CD4-positive, alpha-beta T cell treated with Interleukin-4 for 4 hours (primary cell): ENCODE measurements at regions not wholly inside any gene's neighbourhood (a gene's known extent, or its start where the extent isn't known, plus 50 kb on each side); places are given as distances from the start of the nearest gene placed in this dataset.
"Not testable (repeated sequence)": the region's sequence is repeated elsewhere in the genome, so short reads cannot be mapped to it uniquely, and the experiment has no call there.

Experiments
- DNase-seq: peaks from one replicate; pipeline ENCODE4 v3.0.0-alpha.2; 2020

DNA sequence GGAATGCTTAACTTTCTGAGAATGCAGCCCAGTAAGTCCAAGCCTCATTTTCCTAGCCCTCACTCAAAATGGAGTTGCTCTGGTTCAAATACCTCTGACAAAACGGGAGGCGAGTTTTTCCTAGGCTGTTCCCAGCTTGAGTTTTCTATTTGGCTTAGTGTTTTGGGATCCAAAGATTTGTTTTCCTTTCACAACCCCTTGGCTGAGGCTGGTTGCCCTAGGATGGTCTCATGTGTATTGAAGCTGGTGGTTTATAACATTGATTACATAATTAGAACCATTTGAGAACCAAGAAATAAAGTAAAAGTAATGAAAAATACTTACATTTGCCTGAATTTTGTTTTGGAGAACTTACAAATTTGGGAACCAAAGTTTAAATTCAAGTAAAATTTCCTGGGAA lies 611.1 kb upstream of the LUZP2 start:
- DNase-seq = no peak

DNA sequence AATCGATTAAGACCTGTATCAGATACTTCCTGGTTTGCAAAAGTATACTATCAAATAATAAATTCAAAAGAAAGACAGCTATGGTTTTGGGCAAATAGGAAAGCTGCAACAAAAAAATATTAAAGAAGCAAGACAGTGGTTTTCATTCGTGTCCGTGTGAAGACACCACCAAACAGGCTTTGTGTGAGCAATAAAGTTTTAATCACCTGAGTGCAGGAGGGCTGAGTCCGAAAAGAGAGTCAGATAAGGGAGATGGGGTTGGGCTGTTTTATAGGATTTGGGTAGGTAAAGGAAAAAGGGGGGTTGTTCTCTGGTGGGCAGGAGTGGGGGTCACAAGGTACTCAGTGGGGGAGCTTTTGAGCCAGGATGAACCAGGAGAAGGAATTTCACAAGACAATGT lies 609.7 kb upstream of the LUZP2 start:
- not testable (repeated sequence) for DNase-seq

DNA sequence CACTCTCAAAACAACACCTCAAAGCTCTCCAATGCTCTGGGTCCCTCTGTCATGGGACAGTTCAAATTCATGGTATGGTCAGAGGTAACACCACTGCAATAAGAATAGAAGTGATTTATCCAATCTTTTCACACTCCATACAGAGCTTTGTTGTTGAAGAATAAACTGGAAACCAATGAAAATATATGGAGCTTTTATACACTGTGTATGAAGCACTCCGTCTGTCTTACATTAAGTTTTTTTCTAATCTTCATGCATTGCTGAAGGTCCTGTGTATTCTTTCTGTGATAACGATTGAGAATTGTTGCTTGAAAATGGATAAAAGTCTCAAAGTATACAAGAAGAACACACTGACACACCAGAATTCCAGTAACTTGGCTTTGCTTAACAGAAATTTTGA lies 603.7 kb upstream of the LUZP2 start:
- no peak for DNase-seq

DNA sequence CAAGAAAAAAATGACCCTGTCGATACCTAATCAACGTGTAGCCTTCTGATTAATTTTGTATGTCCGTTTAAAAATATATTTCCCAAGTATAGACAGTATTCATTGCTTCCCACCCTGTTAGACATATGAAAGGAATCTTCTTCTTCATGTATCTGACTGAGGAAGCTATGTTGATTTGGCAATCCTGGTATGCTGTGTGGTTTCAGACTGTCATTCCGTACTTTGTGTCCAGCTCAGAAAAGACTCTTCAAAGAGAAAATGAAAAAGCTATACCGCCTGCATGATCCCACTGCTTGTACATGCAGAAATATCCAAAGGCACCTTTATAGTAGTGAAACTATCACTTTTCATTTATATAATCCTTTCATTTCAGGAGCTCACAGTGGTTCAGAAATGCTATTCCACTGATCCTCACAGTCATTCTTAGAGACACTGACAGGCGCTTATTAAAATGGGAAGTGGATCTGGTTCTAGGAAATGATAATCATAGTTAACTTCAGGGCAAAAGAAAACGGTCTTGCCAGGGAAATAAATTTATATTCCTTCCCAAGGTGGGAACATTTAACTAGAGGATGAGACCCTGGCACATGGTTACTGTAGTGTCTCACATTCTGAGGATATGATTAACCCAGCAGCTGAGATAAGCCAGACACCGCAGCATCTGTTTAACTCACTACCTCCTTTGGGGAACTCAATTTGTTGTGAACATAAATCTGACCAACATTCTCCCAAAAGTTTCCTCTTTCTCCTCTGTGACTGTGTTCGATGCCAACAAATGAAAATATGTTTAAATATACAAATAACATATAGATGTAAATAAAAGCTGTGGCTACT lies 599.2 kb upstream of the LUZP2 start:
- no peak for DNase-seq

DNA sequence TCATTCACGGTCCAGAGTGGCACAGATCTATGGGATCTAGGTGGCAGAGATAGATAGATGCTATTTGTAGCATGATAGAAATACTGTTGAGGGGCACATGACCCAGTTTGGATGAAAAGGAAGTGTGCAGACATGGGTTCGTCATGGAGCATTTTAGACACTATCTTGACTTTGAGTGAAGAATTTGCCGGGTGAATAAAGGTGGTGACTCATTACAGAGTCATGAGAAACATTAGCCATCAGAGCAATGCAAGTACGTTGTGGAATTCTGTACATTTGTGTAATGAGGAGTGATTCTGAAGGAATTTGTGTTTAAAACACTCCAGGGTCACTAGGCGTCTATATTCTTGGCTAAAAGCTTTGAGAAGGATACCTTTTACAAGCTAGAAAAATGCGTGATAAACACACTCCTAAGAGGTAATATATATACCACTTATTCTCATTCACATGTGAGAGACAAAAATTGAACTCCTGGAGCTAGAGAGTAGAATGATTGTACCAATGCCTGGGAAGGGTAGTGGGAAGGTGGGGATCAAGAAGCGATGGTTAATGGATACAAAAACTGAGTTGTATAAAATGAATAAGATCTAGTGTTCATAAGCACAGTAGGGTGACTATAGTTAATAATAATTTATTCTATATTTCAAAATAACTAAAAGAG lies 593.7 kb upstream of the LUZP2 start:
- no peak for DNase-seq

DNA sequence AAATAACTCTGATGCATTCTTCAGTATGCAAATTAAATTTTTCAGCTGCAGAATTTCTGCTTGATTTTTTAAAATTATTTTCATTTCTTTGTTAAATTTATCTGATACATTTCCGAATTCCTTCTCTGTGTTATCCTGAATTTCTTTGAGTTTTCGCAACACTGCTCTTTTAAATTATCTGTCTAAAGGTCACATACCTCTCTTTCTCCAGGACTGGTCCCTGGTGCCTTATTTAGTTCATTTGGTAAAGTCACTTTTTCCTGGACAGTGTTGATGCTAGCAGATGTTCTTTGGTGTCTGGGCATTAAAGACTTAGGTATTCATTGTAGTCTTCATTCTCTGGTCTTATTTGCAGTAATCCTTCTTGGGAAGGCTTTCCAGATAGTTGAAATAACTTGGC lies 577.4 kb upstream of the LUZP2 start:
- DNase-seq = no peak

DNA sequence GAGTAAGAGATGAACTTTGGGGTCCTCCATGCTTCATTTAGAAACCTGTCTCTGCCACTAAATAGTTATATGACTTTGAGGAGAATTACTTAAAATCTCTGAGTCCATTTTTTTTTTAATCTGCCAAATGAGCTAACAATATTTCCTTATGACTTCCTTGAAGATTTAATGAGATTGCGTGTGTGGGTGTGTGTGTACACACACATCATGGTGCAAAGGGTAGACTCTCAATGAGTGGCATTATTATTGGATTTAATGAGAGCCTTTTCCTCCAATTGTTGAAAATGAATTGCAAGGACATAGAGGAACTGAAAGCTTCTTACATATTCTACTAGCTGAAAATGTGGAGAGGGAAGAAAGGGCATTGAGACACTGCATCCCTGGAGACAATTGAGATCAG lies 573.5 kb upstream of the LUZP2 start:
- DNase-seq = no peak

DNA sequence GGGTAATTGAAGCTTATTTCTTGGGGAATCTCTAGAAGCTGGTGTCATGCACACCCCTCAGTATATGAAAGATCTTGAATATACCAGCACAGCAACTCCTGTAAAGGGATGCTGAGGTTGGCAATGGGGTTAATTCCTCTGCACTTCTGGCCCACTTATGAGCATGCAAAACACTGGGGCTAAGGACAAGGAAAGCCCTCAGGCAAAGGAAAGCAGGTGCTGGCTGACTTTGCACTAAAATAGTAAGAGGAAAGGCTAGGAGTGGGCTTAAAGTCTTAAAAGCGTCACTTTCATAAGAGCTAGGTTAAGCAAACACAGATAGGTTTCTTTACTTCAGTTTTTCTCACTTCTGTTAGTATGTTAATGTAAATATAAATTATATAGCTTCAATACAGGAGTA lies 572.6 kb upstream of the LUZP2 start:
- no peak for DNase-seq

DNA sequence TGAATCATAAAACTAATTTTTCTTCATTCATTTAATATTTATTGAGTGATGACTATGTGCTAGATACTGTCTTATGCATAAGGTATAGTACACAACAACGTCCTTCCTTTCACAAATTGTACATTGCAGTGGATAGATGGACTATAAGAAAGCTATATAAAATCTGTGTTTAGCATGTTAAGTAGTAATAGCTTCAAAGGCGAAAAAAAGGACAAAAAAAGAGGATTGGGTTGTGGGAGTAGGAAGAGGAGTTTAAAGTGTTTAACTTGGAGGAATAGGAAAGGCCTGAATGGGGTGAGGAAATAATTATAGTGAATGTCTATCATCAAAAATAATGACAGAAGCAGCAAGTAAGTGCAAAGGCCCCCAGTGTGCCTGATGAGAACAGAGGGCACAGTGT lies 565.4 kb upstream of the LUZP2 start:
- no peak for DNase-seq

DNA sequence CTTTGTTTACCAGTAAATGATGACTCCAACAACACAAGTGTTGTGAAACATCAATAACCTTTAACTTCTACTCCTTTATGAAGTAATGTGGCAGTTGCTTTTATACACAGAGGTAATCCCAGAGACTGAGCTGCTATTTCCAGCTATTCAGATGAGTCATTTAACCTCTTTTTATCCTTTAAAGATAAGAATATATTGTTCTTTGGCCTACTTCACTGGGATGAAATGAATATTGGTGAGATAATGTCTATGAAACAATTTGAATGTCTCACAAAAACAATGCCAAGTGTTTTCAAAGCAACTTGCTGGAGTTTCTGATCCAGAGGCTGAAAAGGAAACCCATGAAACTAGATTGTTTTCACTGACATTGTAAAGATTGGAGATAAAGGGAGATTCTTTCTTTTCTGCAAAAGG lies 564.4 kb upstream of the LUZP2 start:
- DNase-seq = no peak

DNA sequence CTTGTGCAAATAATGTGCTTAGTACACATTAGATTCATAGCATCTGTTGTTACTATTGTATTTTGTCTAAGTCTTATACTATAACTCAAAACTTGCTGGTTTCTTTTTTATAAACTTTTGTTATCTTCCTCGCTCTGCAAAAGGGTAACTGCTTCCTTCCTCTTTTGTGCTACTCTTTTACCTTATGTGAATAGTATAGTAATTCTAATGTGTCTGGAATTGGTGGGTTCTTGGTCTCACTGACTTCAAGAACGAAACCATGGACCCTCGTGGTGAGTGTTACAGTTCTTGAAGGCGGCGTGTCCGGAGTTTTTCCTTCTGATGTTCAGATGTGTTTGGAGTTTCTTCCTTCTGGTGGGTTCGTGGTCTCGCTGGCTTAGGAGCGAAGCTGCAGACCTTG lies 563.1 kb upstream of the LUZP2 start:
- DNase-seq = no peak

DNA sequence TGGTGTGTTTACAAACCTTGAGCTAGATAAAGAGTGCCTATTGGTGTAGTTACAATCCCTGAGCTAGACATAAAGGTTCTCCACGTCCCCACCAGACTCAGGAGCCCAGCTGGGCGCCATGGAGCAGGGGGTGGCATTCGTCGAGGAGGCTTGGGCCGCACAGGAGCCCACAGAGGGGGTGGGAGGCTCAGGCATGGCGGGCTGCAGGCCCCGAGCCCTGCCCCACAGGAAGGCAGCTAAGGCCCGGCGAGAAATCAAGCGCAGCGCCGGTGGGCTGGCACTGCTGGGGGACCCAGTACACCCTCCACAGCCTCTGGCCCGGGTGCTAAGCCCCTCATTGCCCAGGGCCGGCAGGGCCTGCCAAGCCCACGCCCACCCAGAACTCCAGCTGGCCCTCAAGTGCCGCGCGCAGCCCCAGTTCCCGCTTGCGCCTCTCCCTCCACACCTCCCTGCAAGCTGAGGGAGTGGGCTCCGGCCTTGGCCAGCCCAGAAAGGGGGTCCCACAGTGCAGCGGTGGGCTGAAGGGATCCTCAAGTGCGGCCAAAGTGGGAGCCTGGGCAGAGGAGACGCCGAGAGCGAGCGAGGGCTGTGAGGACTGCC lies 562.1 kb upstream of the LUZP2 start:
- DNase-seq = not testable (repeated sequence)

DNA sequence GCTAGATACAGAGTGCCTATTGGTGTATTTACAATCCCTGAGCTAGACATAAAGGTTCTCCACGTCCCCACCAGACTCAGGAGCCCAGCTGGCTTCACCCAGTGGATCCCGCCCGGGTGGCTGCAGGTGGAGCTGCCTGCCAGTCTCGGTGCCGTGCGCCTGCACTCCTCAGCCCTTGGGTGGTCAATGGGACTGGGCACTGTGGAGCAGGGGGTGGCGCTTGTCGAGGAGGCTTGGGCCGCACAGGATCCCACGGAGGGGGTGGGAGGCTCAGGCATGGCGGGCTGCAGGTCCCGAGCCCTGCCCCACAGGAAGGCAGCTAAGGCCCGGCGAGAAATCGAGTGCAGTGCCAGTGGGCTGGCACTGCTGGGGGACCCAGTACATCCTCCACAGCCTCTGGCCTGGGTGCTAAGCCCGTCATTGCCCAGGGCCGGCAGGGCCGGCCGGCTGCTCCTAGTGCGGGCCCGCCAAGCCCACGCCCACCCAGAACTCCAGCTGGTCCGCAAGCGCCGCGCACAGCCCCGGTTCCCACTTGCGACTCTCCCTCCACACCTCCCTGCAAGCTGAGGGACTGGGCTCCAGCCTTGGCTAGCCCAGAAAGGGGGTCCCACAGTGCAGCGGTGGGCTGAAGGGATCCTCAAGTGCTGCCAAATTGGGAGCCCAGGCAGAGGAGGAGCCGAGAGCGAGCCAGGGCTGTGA lies 554.6 kb upstream of the LUZP2 start:
- not testable (repeated sequence) for DNase-seq

DNA sequence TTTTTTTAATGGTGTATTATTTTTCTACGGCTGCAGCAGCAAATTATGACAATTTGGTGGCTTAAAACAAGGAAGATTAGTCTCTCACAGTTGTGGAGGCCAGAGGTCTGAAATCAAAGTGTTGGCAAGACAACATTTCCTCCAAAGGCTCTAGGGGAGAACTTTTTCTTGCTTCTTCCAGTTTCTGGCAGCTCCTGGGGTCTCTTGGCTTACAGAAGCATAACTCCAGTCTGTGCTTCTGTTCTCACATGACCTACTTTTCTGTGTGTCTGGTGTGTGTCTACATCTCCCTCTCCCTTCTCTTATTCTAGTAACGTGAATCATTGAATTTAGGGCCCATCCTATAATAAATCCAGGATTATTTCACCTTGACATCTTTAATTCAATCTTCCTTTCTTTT lies 551.9 kb upstream of the LUZP2 start:
- DNase-seq = no peak

DNA sequence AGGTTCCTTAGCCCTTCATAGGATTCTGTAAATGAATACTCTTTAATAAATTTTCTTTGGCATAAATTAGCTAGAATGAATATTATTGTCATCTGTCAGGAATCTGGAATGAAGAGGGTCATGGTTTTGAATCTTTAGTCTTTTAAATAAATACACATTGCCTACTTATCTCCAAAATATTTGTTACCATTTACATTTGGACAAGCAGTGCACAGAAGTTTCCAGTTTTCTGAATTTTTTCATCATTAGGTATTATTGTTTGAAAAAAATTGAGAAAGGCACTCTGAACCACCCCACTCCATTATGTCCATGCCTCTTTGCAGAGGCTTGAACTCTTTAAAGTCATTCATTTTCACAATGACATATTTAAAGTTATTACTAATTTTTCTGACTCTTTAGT lies 549.0 kb upstream of the LUZP2 start:
- DNase-seq = no peak

DNA sequence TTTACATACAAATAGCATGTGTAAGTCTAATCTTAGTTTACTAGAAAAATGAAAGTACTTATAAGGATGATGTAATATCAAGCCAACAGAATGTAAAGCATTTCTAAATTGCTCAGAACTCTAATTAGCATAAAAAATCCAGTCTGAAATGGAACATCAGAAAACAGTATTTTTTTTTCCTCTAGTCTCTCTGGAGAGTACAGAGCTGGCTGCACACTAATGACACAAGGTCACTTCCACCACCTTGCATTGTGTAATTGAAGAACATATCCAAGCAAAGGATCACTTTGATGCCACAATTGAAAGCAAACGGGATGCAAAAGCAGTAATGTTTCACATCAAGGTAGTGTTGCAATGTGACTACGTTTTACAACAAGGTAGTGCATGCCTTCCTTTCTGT lies 548.0 kb upstream of the LUZP2 start:
- no peak for DNase-seq

DNA sequence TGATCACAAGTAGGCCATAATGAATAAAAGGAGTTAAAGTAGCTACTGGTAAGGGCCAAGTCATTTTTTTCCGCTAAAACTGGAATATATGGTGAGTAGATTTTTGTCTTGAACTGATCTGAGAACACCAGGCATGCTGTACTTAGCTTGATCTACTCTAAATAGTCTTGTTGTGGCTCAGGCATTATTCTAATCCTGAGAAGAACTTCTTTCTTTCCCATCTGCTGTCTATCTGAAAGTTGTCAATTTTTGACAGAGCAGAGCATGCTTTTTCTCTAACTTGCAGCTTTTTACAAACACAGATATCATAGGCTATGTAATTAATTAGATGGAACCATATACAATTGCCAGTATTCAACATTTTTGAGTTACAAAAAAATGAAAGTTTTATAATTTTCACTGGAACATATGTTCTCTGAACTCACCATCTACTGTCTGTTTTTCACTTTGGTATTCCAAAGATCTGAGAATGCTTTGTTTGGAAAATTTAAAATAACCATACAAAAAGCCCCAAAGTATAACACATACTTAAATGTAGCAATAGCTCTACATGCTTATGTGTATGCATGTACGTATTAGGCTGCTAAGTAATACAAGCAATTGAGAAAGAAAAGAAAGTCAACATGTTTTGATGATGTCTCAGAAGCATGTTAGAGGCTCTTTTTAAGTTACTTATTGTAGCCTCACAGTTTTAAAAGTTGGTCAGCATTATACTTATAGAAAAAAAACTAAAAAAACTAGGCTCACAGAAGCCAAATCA lies 542.7 kb upstream of the LUZP2 start:
- DNase-seq = no peak

DNA sequence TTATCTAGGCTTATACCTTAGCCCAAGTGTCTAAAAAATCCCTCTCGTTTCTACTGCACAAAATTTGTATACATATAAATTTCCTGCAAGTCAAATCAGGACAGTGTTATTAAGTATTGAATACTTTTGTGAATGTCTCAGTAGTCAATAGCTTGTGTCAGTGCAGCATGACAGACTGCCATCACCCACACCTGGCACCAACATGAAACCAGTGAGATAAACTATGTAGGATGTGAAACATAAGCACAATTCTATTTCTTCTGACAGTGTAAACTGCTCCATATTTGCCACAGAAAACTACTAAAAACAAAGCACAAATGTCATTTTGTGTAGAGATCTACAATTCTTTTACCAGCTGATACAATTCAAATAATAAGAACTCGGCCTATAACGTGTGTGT lies 542.1 kb upstream of the LUZP2 start:
- DNase-seq = no peak

DNA sequence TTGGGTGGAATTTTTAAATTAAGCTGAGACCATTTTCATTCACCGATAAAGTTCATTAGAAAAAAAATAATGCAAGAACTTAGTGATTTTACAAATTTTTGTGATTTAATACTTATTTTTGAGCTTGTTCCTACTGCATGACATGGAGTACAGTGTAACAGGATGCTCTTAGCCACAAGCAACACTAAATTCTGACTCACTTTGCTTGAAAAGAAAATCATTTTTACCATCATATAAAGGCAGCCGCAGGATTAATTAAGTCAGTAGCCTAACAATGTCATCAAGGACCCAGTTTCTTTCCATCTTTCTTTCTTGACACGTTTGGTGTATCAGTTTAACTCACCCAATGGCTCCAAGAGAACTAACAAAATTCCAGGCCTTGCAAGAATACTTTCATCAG lies 540.3 kb upstream of the LUZP2 start:
- no peak for DNase-seq

DNA sequence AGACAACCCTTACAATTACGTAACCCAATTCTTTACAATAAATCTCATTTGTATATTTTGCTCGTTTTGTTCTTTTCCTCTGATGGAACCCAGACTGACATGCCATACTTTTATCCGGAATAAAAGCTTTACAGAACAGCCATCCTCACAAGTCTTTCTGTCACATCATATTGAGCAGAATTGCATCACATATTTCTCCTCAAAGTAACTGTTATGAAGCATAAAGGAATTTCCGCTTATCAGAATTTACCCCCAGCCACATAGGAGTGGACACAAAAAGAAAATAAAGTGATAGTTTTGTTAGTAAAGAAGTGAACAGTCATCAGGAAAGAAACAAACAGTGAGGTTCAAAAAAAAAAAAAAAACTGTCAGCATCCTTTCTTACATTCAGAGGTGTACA lies 539.5 kb upstream of the LUZP2 start:
- no peak for DNase-seq

DNA sequence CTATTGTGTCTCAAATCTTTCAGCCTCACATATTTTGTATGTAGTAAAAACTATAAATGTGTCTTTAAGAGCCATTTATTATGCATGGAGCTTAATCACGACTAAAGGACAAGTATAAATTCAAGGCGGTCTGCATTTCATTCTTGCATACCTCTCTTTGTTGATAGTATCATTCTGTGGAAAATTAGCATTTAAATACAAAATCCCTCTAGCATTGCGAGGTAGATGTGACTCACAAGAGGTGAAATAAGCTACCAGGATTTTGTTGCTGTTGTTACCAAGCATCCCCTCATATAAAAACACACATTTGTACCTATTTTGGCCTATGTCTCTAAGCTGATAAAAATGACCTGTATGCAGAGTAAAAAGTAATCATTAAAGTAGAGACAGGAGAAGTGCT lies 537.4 kb upstream of the LUZP2 start:
- no peak for DNase-seq

DNA sequence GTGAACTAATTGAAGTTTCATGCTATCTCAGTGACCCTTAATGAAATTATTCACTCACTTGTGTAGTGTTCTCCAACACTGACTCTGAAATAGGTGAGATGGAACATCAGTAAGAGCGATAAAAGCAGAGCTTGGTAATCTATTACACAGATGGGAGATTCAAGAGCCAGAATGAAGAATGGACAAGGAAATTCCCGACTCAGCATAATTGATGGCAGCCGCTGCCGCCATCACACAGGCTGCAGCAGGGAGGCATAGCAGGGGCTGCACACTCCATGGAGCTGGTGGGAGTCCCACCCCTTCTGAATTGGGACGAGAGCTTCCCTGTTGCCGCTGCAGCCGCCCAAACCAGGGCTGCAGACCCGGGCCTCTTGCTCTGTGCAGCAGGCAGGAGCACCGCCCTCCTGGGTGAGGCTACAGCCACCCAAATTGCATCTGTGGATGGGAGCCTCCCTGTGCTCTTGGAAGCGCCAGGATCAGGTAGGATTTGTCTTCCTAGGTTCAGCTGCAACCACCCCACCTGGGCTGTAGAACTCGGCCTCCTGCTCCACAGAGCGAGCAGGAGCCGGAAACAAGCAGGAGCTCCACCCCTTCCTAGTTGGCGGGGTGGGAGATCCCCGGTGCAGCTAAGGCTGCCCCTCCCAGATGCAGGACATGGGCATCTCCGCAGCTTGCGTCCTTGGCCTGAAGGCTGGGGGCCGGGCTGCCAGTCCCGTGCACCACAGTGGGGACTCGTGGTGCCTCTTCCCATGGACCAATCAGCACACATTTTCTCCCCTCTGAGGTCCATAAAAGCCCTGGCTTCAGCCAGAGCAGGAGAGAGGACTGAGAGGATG lies 535.1 kb upstream of the LUZP2 start:
- no peak for DNase-seq
